GM18867 (cell line): ENCODE measurements at regions not wholly inside any gene's neighbourhood (a gene's known extent, or its start where the extent isn't known, plus 50 kb on each side); places are given as distances from the start of the nearest gene placed in this dataset.

Source experiments
- ATAC-seq: cut with Tn5 transposase; IDR thresholded peaks from one replicate; pipeline ENCODE4 v1.9.1; 2021; ENCODE audit warnings: mild to moderate bottlenecking, moderate library complexity; ENCODE audit not compliant: unreplicated experiment

DNA sequence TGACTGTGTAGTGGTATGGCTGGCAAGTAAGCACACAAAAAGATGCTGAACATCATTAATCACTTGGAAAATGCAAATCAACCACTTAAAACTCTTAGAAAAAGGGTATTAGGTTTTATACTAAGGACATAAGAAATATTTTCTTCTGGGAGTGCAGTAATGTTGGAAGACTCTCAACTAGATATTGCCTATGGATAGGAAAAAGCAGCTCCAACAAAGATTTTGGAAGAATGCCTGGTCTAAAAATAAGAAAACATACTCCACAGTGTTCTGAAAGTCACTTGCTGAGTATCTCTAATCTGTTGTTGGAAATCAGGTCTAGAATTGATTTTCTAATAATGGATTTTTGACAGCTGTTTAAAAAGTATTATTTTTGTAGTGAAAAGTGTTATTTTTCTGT, 50.8 kb upstream of the PHYHIPL start:
- no peak for ATAC-seq

DNA sequence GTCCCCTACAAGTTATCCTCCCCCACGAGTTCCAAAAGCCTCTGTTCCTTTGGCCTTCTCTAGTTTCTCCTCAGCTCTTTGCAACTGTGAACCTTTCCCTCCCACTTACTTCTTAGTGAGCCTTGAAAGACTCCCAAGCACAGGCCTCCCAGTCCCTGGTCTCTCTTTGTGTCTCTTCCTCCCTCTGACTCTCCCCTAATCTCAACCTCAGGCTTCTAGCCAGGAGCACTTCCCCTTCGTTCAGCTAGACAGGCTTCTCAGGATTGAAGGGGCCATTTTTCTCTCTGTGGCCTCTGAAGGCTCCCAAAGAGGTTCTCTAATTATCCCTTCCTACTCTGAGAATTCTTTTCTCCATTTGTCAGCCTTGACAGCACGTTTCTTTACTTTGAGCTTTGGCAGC, 50.2 kb upstream of the PHYHIPL start:
- ATAC-seq: no peak
